IPS DF 19.7 (cell line): ENCODE measurements at regions not wholly inside any gene's neighbourhood (a gene's known extent, or its start where the extent isn't known, plus 50 kb on each side); places are given as distances from the start of the nearest gene placed in this dataset.

Experiments
- DNase-seq: peaks from one replicate; pipeline ENCODE4 v3.0.0-alpha.2; 2013; ENCODE audit warnings: low read depth, low spot score

DNA sequence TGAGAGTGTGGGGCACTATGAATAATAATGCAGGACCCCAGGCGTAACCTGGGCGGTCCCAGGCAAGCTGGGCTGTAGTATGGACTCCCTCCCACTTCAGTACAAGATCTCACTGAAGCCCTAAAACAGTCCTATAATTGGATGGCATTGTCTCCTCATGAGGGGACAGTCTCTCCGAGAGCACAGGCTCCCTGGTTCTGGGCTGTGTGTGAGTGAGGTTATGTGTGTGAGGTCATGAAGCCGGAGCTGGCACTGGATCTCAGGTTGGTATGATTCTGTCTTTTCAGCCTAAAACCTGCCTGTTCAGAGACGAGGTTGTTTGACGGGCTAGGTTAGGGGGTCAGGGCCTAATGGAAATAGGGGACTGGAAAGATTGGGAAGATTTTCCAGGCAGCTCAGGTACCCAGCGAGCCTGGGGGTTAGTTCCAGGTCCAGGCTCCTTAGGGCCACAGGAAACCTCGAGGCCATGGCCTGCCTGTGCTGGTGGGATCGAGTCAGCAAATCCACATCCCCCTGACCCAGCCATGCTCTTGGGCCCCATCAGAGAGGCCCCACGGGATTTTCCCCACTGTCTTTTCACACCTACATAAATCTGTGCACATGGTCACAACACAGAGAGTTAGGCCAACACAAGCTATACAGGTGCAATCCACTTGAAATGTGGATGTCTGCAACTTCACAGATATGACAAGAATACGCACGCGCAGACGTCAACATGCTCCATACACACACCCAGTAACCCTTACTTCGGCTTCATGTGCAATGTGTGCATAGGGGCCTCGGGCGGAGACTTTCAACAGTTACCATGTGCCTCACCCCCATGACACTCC is 94.8 kb downstream of the INHBB start:
- DNase-seq = no peak

DNA sequence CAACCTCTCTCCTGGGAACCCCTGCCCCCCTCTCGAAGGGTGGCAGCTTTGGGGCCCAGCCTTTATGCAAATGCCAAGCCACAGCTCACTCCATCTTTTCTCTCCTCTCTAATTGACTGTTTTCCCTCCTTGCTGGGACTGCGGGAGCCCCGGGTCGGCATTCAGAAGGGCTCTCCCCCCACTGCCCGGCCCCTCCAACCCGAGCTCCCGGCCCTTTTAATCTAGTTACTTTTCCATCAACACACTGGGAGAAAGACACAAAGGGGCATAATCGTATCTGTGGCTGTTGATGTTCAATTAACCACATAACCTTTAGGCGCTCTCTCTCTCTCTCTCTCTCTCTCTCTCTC is 95.4 kb downstream of the INHBB start:
- DNase-seq = no peak

DNA sequence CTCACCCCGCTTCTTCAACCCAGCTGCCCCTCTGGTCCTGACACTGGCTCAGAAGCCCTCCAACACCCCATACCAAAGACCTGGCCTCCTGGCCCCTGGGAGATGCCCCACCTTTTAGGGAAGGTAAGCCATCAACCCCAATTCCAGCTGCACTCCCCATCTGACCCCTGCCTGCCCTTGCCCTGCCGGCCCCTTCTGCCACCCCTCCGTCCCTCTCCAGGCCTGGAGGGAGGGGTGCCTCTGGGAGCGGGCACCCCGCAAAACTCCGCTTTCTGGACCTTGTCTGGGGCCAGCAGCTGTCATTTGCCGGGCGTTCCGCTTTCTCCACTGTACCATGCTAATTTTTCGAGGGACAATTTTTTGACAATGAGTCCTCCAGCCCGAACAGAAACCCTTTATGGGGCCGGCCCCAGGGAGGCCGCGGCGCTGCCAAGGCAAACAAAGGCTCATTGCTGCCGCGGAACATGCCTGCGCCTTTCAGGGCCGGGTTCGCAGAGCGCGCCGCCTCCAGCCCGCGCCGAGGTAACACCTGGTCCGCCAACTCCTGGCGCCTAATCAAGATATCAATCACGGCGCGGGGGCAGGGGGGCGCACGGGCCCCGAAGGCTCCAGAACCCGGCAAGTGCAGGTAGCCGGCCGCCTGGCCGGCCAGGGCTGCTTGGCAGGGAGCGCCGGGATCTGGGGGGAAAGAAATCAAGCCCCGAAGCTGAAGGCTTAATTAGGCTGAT is 96.0 kb downstream of the INHBB start:
- DNase-seq = no peak

DNA sequence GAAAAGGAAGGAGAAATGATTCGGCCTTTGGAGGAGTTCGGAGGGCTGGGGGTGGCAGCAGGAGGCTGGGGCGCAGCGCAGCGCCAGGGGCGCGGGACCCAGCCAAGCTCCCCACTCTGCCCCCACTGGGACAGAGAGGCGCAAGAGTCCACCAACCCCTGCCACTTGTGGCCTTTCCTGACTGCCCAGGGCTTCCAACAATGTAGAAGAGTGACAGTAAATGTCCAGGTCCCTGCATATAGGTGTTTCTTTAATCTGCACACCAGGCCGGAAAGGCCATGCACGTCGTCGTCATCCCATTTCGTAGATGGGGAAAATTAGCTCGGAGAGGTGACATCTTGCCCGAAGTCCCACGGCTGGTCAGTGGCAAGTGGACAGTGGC is 96.6 kb downstream of the INHBB start:
- no peak for DNase-seq

DNA sequence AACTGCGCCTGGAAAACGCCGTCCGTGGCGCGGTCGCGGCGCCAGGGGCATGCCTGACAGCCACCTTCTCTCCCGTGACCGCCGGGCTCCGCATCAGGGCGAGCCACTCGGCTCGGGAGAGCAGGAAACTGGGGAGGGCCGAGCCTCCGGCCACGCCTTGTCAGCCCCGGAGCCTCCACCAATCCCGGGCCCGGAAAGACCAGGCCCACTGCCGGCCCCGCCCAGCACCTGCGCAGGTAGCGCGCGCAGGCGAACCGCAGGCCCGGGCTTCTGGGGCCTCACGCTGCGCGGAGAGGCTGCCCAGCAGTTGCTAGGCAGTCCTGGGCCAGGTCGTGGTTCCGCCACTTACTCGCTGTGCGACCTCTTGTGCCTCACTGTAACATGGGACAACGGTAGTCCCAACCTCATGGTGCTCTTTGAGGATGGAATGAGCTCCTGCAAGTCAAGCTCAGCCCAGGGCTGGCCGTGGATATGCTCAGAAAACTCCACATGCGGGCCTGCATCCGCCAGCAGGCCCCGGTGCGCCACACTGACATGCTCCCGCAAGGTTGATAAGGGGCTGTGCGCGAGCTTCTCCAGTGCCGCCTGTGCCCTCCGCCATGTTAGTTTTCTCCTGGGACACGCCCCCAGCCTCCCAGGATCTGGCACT is 97.1 kb downstream of the INHBB start:
- DNase-seq = peak; percentile 74

DNA sequence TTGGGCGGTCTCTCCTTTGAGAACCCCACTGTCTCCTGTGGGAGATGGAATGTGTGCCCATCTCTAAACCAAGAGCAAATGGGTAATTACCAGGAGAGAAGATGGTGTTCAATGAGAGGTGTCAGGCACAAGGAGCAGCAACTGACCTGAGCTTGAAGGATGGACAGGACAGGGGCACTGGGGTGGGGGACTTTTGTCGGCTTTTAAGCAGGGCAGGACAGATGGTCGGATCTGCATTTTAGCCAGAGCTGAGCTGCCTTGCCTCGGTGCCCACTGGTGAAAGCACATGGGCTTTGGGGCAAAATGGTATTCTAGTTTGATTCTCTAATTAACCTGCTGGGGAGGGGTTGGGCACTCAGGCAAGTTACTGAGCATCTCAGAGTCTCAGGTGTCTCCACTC is 98.0 kb downstream of the INHBB start:
- DNase-seq = no peak

DNA sequence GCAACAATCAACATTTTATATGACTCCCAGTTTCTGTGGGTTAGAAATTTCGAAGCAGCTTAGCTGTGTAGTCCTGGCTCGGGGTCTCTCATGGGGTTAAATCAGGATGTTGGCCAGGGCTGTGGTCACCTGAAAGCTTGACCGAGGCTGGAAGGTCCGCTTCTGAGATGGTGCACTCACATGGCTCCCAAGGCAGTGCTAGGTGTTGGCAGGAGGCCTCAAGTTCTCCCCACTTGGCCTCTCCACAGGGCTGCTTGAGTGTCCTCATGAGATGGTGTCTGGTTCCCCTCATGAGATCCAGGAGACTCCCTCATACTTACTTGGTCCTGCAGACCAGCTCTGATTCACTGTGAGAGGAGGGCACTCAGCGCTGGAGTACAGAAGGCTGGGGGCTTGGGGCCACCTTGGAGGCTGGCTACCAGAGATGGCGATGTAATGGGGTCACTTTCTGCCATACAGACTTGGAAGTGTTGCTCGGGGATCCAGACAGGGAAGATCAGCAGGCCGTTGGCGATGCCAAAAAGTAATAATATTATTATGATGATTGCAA is 98.8 kb downstream of the INHBB start:
- no peak for DNase-seq

DNA sequence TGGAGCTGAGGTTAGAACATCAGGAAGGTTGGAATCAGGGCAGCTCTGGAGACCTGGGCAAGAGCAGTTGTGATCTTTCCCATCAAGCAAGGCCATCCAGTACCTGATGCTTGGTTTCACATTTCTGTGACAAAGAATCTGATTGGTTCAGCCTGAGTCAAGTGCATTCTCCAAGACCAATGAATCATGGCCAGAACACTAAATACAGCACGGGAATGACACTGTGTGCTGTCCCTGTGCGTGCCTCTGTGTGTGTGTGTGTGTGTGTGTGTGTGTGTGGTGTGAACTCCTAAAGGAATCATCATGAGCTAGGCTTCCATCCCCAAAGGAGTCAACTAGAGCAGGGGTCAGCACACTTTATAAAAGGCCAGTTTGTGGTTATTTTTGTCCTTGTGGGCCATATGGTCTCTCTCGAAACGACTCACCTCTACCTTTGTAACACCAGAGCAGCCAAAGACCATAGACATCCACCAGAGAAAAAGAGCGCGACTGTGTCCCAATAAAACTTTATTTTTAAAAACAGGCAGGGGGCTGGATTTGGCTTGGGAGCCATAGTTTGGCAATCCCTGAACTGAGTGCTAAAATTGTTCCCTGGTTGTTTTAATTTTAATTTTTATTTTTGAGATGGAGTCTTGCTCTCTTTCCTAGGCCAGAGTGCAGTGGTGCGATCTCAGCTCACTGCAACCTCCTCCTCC is 99.7 kb downstream of the INHBB start:
- DNase-seq = no peak

DNA sequence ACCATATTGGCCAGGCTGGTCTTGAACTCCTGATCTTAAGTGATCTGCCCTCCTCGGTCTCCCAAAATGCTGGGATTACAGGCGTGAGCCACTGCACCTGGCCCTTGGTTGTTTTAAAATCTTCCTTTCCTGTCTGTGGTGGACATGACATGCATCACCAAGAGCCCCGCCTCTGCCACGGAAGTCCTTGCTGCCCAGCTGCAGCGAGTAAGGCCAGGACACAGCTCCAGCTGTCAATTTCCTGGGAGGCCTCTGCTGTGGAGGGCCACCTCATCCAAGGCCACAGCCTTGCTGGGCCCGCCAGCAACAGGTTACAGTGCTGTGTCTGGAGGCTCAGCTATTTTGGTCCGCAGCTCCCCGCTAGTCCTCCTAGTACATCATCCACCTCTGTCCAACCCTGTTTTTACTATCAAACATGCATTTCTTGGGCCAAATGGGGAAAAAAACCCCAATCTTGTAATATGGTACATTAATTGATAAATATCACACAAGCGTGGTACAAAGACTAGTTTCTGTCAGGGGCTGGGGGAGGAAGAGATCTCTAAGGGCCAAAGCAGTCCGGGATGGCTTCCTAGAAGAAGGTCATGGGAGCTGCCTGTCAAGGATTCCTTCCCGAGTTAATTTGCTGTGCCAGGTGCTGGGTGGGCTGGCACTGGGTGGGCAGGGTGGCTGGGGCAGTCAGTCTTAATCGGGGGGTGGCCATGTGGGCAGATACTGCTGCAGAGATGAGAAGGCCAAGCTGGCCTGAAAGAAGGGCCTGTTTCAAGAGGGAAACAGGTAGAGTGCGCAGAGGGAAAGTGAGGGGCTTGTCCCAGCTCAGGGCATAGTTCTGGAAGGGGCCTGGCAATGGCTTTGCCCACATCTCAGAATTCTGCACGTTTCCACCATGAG is 100.5 kb downstream of the INHBB start:
- DNase-seq = no peak

DNA sequence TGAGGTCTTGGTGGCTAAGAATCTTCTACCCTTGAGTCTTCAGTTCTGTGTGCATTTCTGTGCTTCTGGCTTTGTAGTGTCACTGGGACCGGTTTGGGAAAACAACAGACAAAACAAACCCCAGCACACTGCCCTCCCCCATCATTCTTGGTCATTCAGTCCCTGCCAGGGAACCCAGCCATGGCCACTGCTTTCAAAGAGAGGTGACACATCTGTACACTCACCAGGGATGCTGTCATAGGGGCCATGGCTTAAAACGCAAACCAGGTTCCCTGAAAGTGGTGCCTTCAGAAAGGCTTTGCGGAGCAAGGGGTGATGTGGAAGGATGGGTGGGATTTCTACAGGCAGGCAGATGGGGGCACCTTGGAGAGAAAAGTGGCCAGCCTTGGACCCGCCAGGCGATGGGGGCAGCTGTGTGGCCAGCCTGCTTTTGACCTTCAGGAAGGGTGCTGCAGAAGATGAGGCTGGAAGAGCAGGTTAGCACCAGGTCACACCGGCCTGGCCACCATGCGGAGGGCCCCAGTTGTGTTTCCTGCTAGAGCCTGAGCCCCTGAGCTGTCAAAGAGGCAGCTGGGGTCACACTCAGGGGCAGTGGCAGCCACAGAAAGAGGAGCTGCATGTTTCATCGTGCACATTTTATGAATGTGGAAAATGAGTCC is 101.3 kb downstream of the INHBB start:
- no peak for DNase-seq

DNA sequence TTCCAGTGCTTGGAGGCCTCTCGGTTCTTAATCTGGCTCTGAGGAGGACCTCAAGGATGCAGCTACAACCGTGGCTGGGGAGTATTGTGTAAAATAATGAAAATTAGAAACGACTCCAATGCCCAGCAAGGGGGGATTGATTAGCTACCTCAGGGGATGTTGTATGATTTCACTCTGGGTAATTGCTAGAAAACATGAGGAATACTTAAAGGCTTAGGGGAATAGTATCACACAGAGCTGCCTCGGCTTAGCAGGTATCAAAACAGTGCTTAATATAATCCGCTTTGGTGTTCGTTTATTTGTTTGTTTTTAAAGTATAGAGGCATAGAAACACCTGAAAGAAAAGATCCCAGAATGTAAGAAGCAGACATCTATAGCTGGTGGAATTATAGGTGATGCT is 102.5 kb downstream of the INHBB start:
- DNase-seq = no peak

DNA sequence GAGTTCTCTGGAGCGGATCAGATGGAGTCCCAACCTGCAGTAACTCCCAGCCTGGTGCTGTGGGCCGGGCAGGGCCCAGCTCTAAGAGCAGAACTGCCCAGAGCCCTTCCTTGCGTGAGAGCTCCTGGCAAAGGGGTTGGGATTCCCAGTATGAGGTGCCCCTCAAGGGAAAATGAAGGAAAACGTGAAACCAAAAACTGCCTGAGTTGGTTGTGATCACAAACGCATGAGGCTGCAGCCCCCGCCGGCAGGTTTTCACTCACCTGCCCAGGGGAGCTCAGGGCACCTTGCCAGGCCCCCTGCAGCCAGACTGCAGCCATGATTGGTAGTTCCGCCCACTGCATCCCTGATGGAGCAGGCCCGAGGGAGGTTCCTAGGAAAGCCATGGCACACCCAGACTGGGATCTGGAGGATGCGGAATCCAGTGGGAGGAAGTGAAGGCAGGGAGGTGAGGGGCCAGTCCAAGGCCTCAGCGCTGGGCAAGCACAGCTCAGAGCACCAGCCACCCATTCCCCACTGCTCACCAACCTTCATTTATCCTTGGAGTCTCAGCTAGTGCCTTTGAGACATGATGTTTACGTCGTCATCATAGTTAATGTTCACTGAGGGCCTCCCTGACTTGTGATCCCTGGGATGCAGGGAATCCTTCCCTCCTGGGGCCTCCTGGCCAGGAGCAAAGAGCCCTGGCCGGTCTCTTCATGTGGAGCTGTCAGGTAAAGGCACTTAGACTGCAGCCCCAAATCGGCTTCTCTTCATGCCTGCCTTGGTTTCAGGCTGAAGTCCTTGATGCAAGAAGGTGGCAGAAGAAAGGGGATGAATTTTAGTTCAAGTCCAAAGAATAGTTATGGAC is 103.2 kb downstream of the INHBB start:
- DNase-seq = no peak

DNA sequence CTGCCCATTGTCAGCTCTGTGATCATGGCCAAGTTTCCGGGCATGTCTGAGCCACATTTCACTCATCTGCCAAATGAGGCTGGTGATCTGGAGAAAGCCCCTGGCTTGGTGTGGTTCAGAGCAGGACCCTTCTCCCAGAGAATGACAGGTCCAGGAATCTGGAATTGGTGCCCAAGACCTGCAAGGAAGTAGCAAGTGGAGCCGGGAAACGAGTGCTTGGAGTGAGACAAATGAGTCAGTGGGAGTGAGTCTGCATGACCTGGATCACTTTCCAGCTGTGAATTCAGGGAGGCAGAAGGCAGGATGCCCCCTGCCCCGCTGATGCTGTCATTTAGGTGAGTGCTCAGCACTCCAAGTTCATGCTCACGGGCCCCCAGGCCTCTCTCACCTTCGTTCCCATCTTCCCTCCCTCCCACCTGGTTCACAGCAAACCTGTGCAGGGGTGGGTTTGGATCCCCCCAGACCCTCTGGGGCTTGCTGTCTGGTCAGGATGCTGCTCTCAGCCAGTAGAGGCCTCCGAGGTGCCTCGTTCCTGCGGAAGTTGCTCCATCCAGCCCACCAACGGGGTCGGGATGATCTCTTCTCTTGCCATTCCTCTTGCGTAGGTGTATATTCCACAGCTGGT is 104.4 kb downstream of the INHBB start:
- DNase-seq = no peak

DNA sequence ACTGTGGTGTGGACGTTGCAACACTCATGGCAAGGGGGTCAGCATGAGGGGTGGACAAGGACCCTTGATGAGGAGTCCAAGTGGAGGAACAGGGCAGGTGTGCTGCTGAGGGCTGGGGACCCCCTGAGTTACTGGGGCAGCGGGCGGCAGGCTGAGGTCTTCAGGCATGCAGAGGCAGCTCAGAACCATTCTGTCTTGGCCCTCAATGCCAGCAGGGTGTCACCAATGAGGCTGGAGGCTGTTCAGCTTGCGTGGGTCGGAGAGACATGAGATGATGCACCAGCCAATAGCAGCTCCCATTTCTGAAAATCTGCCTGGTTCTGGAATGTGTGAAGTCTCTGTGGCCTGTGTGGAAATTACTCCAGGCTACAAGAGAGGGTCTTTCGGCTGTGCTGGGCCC is 105.4 kb downstream of the INHBB start:
- no peak for DNase-seq

DNA sequence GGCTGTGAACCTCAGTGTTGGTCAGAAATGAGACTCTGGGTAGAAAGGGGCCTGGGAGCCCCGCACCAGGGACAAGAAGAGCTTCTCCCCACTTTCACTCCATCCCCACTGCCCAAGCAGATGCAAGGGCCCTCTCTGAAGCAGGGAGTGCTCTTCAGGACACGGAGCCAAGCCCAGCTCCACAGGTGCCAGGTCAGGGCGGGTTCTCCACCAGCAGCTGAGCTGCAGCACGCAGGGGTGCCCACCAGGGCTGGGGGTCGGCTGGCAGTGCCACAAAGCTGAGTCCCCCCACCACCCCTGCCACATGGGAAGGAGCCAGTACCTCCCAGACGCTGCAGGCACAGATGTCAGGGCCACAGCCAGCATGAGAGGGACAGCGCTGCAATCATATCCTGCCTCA is 106.2 kb downstream of the INHBB start:
- DNase-seq = no peak

DNA sequence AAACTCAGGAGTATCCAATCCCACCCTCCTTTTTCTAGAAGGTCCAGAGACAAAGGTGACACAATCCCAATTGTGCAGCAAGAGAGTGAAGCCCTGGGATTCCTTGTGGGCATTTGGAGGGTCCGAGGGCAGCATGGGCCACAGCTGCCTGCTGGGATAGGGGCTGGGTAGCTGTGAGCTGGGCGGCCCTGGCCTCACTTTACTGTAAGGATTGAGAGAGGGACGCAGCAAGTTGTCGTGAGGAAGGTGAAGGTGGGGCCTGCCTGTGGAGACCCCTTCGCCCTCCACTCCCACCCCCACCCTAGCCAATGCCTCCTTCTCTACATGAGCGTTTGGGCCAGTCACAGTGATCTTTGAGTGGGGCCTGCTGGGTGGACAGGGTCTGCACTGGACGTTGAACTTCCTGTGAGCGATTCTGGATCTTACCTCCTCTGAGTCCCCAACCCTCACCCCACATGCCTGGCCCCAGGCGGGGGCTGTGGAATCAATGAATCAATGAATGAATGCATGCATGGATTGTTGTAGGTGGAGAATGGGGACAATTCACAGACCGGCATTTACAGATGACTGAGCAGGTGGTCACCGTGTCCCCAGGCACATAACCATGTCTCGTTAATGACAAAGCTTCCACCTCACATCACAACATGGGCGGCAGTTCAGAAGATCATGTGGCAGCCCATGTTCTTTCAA is 107.2 kb downstream of the INHBB start:
- no peak for DNase-seq

DNA sequence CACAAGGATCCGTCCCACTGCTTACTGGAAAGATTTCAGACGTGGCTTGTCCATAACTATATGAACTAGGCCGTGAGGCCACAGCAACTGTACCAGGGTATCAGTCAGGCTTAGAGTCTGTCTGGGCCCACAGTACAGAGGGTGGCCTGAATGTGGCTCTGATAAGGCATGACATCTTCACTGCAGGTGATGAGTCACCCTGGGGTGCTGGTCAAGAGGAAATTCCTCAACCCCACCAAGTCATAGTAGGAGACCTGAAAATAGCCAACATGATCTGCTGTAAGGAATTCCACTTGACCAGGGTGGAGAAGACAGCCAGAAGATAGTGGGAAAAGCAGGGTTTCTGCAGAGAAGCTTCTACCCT is 107.7 kb downstream of the INHBB start:
- DNase-seq = no peak

DNA sequence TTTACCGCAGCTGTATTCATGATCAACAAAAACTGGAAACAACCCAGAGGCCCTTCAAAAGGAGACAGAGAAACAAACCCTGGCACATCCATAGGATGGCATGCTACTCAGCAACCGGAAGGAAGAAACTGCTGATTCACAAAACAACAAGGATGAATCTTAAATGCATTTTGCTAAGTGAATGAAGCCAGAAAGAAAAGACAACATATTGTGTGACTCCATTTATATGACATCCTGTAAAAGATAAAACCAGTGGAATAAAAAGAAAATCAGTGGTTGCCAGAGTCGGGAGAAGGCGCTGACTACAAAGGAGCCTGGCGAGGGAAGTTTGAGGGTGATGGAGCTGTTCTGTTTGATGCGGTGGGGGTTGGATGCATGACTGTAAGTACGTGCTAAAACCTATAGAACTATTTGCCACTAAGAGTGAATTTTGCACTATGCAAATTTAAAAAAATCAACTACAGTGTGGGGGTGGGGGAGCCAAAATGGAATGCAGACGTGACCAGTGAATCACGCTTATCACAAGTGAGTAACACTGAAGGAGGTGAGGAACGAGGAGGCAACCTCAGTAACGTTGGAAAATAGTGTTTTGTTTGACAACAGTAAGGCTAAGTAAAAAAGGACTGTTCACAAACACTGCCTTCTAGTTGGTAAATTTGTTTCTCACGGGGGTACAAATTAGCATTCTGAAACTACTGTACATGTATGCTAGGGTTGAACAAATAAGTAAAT is 108.9 kb downstream of the INHBB start:
- DNase-seq = no peak
